KOPT-K1 (cell line): ENCODE measurements at regions not wholly inside any gene's neighbourhood (a gene's known extent, or its start where the extent isn't known, plus 50 kb on each side); places are given as distances from the start of the nearest gene placed in this dataset.
"Not testable (repeated sequence)": the region's sequence is repeated elsewhere in the genome, so short reads cannot be mapped to it uniquely, and the experiment has no call there.

Experiments used
- H3K27ac ChIP-seq: fragments of 200-600 bp; sonication (generic); 2 replicates; pipeline ENCODE4 v1.5.1; 2016; ENCODE audit warnings: antibody characterized with exemption, mild to moderate bottlenecking, low read depth, low read length; ENCODE audit not compliant: poor library complexity, severe bottlenecking
- H3K36me3 ChIP-seq: fragments of 200-600 bp; sonication (generic); 2 replicates; pipeline ENCODE4 v1.5.1; 2017; ENCODE audit warnings: antibody characterized with exemption, mild to moderate bottlenecking, low read length, moderate library complexity; ENCODE audit not compliant: insufficient read depth
- H3K9me3 ChIP-seq: fragments of 200-600 bp; sonication (generic); 2 replicates; pipeline ENCODE4 v1.5.1; 2017; ENCODE audit warnings: antibody characterized with exemption, low read length, mild to moderate bottlenecking; ENCODE audit not compliant: insufficient read depth, poor library complexity, severe bottlenecking

DNA sequence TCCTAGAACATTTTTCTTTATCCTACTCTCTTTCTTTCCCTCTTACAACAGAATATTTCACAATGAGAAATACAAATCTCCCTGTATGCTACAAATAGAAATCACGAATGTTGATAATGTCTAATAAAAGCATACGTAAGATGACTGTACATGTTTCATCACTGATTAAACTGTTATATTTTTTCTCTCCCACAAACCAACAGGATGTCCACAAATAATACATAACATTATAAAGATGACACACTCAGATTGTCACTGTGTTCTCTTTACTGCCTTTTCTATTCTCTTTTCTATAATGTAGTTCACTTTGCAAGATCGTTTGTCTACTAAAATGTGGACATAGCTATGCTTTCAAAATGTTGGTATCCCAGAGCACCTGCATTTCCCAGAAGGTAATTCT is 90.7 kb upstream of the PARP8 start:
- Histone ChIP-seq H3K9me3 (no peaks in the 10 kb centered on the region), H3K36me3 (no peaks in the 10 kb centered on the region), H3K27ac (no peak overlapping the region)

DNA sequence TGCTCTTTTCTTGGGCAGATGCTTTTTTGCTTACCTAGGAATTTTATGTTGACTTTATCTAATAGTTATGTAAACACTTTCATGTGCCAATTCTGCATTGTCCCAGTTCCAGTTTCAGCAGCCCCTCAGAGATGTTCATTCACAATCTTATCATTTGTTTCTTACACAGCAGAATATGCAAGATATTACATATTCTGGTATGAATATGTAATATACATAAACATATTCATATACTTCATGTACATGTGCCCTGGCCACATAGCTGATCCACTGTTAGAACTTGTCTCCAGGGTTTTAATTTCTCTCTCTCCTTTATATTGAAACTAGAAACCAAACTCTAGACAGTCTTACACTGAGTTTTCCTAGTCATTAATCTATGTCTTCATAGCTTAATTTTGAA is 90.2 kb upstream of the PARP8 start:
- no peaks in the 10 kb centered on the region for H3K36me3 ChIP-seq
- H3K27ac ChIP-seq = no peak overlapping the region
- H3K9me3 ChIP-seq = no peaks in the 10 kb centered on the region

- no peaks in the 10 kb centered on the region for H3K36me3 ChIP-seq
These were observed 89.7 kb upstream of the PARP8 start for GRCh38 chr5:50576686-50577256.

GRCh38 chr5:50580506-50580905 is 85.9 kb upstream of the PARP8 start:
- Histone ChIP-seq H3K27ac (no peak overlapping the region), H3K36me3 (no peaks in the 10 kb centered on the region), H3K9me3 (no peaks in the 10 kb centered on the region)

More at GRCh38 chr5:50576686-50577256, 89.7 kb upstream of the PARP8 start:
- no peak overlapping the region for H3K27ac ChIP-seq
- H3K9me3 ChIP-seq = no peaks in the 10 kb centered on the region

GRCh38 chr5:50581845-50582244 is 84.6 kb upstream of the PARP8 start:
- not testable (repeated sequence) for H3K9me3 ChIP-seq, H3K27ac ChIP-seq

GRCh38 chr5:50582699-50583098 is 83.7 kb upstream of the PARP8 start:
- no peaks in the 10 kb centered on the region for H3K36me3 ChIP-seq
- no peaks in the 10 kb centered on the region for H3K9me3 ChIP-seq
- H3K27ac ChIP-seq = no peak overlapping the region

More at GRCh38 chr5:50581845-50582244, 84.6 kb upstream of the PARP8 start:
- not testable (repeated sequence) for H3K36me3 ChIP-seq

GRCh38 chr5:50583621-50584020 is 82.8 kb upstream of the PARP8 start:
- no peaks in the 10 kb centered on the region for H3K36me3 ChIP-seq
- H3K9me3 ChIP-seq = no peaks in the 10 kb centered on the region
- no peak overlapping the region for H3K27ac ChIP-seq

DNA sequence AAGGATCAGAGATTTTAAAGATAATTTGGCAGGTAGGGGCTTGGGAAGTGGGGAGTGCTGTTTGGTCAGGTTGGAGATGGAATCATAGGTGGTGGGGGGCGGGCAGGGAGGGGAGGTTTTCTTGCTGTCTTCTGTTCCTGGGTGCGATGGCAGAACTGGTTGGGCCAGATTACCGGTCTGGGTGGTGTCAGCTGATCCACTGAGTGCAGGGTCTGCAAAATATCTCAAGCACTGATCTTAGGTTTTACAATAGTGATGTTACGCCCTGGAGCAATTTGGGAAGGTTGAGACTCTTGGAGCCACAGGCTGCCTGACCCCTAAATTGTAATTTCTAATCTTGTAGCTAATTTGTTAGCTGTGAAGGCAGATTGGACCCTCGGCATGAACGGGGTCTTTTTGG is 78.0 kb upstream of the PARP8 start:
- not testable (repeated sequence) for H3K36me3 ChIP-seq, H3K9me3 ChIP-seq, H3K27ac ChIP-seq

DNA sequence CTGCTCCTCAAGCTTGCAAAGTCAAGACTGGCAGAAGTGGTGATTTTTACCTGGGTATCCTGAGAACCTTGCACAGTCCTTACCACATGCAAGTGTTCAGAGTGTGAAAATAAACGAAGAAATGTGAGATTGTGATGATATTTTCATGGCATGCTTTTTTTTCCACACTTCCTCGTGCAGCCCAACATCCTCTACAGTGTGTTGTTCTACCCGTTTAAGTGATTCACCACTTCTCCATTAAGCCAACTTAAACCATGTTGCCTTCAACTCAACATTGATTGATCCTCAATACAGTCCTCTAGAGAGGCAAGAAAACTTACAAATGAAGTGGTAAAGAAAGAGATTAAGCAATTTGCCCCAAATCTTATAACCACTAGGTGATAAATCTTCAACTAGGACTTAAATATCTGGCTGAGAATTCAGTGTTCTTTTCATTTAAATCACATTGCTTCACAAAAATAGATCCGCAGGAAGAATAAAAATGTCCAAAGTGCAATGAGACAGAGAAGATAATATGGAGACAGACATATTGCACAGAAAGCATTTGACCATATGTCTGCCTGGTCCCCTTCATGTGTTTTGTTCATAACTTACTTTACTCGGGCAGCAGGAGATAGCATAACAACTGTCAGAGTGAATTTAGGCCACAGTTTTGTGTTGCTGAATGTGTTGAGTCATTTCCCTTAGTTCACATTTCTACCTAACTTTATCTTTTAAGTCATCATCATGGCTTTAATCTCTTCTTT is 75.8 kb upstream of the PARP8 start:
- H3K9me3 ChIP-seq, H3K36me3 ChIP-seq: not testable (repeated sequence)
- peak overlapping the region; percentile 43 for H3K27ac ChIP-seq

GRCh38 chr5:50591338-50591737 is 75.1 kb upstream of the PARP8 start:
- peak overlapping the region; percentile 43 for H3K27ac ChIP-seq
- not testable (repeated sequence) for H3K9me3 ChIP-seq, H3K36me3 ChIP-seq

DNA sequence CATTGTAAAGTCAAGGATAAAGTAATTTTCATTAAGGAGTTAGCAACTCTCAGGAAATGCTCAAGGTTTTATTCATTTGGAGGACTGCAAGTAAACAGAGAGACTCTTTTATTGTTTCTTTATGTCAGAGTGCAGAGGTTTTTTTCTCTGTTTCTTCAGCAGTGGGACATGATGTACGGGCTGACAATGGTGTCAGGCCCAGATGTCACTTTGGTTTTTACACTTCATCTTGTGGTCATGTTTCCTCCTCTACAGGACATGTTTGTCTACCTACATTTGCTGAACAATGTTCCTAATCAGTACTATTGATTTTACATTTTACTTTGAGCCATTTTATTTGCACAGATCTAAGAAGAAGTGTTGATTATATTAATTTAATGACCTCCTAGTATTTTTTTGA is 72.8 kb upstream of the PARP8 start:
- H3K36me3 ChIP-seq = no peaks in the 10 kb centered on the region
- H3K9me3 ChIP-seq = no peaks in the 10 kb centered on the region
- H3K27ac ChIP-seq = peak overlapping the region; percentile 37

DNA sequence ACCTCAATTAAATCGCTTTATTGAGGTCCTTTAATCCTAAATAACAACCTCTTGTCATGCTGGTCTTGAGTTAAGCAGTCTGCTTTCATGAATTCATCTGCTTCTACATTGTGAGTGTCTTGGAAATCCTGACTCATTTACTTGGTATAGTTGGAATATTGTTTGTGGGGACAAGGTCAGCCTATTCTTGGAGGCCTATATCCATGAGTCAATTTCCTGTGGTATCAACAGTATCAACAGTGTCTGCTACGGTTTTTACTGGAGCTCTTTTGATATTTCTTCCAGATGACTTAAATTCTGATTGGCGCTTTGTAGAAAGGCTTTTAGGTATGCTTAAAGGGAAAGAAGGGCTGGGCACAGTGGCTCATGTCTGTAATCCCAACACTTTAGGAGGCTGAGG is 71.2 kb upstream of the PARP8 start:
- Histone ChIP-seq H3K27ac (no peak overlapping the region), H3K36me3 (no peaks in the 10 kb centered on the region), H3K9me3 (peaks cover 3% of the 10 kb centered on the region)

DNA sequence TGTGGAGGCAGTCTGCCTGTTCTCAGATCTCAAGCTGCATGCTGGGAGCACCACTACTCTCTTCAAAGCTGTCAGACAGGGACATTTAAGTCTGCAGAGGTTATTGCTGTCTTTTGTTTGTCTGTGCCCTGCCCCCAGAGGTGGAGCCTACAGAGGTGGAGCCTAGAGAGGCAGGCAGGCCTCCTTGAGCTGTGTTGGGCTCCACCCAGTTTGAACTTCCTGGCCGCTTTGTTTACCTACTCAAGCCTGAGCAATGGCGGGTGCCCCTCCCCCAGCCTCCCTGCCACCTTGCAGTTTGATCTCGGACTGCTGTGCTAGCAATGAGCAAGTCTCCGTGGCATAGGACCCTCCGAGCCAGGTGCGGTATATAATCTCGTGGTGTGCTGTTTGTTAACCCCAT is 64.9 kb upstream of the PARP8 start:
- H3K36me3 ChIP-seq, H3K27ac ChIP-seq: not testable (repeated sequence)
- peaks cover 12% of the 10 kb centered on the region for H3K9me3 ChIP-seq

DNA sequence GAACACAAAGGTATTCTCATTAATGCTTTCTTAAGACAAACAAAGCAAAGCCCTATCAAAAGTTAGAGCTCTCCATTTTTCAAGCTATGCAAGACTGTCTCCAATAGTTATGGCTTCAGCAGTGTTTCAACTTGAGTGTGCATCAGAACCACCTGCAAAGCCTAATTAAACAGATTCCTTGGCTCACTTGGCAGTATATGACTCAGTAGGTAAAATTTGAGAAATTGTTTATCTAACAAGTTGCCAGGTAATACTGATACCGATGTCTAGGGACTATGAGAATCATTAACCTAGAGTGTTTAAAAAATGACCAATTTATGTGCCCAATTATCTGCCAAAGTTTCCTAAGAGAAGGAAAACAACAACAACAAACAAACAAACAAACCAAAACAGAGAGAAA is 60.3 kb upstream of the PARP8 start:
- no peaks in the 10 kb centered on the region for H3K36me3 ChIP-seq
- no peak overlapping the region for H3K27ac ChIP-seq
- peaks cover 18% of the 10 kb centered on the region for H3K9me3 ChIP-seq

DNA sequence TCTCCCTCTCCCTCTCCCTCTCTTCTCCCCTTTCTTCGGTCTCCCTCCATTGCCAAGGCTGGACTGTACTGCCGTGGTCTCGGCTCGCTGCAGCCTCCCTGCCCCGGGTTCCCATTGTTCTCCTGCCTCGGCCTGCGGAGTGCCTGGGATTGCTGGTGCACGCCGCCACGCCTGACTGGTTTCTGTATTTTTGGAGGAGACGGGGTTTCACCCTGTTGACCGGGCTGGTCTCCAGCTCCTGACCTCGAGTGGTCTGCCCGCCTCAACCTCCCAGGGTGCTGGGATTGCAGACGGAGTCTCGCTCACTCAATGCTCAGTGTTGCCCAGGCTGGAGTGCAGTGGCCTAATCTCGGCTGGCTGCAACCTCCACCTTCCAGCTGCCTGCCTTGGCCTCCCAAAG is 59.0 kb upstream of the PARP8 start:
- not testable (repeated sequence) for H3K27ac ChIP-seq, H3K36me3 ChIP-seq
- peaks cover 18% of the 10 kb centered on the region for H3K9me3 ChIP-seq
